ENCODE measurements at regions not wholly inside any gene's neighbourhood (a gene's known extent, or its start where the extent isn't known, plus 50 kb on each side); places are given as distances from the start of the nearest gene placed in this dataset.
A peak's percentile ranks its signal among the peaks of the same experiment; 100 is the strongest.

GRCh38 chr20:11443382-11444119 is 474.1 kb upstream of the BTBD3 start:
- no peak for DNase-seq (ENCODE audit: low read depth, low spot score)
- no peak overlapping the region for H3K27ac ChIP-seq

GRCh38 chr20:11445161-11445560 is 472.5 kb upstream of the BTBD3 start:
- no peak overlapping the region for H3K27ac ChIP-seq
- no peak for DNase-seq (ENCODE audit: low read depth, low spot score)

GRCh38 chr20:11445891-11446290 is 471.8 kb upstream of the BTBD3 start:
- DNase-seq (ENCODE audit: low read depth, low spot score): no peak
- no peak overlapping the region for H3K27ac ChIP-seq

GRCh38 chr20:11447371-11448100 is 470.2 kb upstream of the BTBD3 start:
- H3K27ac ChIP-seq: no peak overlapping the region
- no peak for DNase-seq (ENCODE audit: low read depth, low spot score)

GRCh38 chr20:11448554-11448953 is 469.1 kb upstream of the BTBD3 start:
- no peak overlapping the region for H3K27ac ChIP-seq
- DNase-seq (ENCODE audit: low read depth, low spot score): no peak

- no peak for DNase-seq (ENCODE audit: low read depth, low spot score)
- H3K27ac ChIP-seq: peak overlapping the region; percentile 94
Measured at GRCh38 chr20:11451793-11452291, 465.9 kb upstream of the BTBD3 start.

GRCh38 chr20:11452326-11452725 is 465.4 kb upstream of the BTBD3 start:
- H3K27ac ChIP-seq: peak overlapping the region; percentile 94
- no peak for DNase-seq (ENCODE audit: low read depth, low spot score)

GRCh38 chr20:11453430-11453829 is 464.3 kb upstream of the BTBD3 start:
- peak overlapping the region; percentile 94 for H3K27ac ChIP-seq
- DNase-seq (ENCODE audit: low read depth, low spot score): peak; percentile 37

- peak overlapping the region; percentile 94 for H3K27ac ChIP-seq
- DNase-seq (ENCODE audit: low read depth, low spot score): peak; percentile 43
Measured at GRCh38 chr20:11454966-11455799, 462.5 kb upstream of the BTBD3 start.

GRCh38 chr20:11457488-11457887 is 460.2 kb upstream of the BTBD3 start:
- DNase-seq (ENCODE audit: low read depth, low spot score): no peak
- no peak overlapping the region for H3K27ac ChIP-seq

GRCh38 chr20:11459090-11459890 is 458.4 kb upstream of the BTBD3 start:
- peak overlapping the region; percentile 54 for H3K27ac ChIP-seq

GRCh38 chr20:11467436-11467835 is 450.3 kb upstream of the BTBD3 start:
- no peak overlapping the region for H3K27ac ChIP-seq
- no peak for DNase-seq (ENCODE audit: low read depth, low spot score)

More at GRCh38 chr20:11459090-11459890, 458.4 kb upstream of the BTBD3 start:
- DNase-seq (ENCODE audit: low read depth, low spot score): no peak

GRCh38 chr20:11468880-11469279 is 448.8 kb upstream of the BTBD3 start:
- H3K27ac ChIP-seq: no peak overlapping the region
- no peak for DNase-seq (ENCODE audit: low read depth, low spot score)

- no peak overlapping the region for H3K27ac ChIP-seq
- no peak for DNase-seq (ENCODE audit: low read depth, low spot score)
Measured at GRCh38 chr20:11469795-11470435, 447.8 kb upstream of the BTBD3 start.

GRCh38 chr20:11473983-11474382 is 443.7 kb upstream of the BTBD3 start:
- no peak overlapping the region for H3K27ac ChIP-seq
- no peak for DNase-seq (ENCODE audit: low read depth, low spot score)

GRCh38 chr20:11483697-11484096 is 434.0 kb upstream of the BTBD3 start:
- no peak overlapping the region for H3K27ac ChIP-seq
- no peak for DNase-seq (ENCODE audit: low read depth, low spot score)

GRCh38 chr20:11484479-11484878 is 433.2 kb upstream of the BTBD3 start:
- H3K27ac ChIP-seq: no peak overlapping the region
- DNase-seq (ENCODE audit: low read depth, low spot score): no peak

GRCh38 chr20:11492386-11492785 is 425.3 kb upstream of the BTBD3 start:
- no peak for DNase-seq (ENCODE audit: low read depth, low spot score)
- no peak overlapping the region for H3K27ac ChIP-seq

GRCh38 chr20:11492846-11493245 is 424.8 kb upstream of the BTBD3 start:
- DNase-seq (ENCODE audit: low read depth, low spot score): no peak
- no peak overlapping the region for H3K27ac ChIP-seq

Data from epithelial cell of prostate (primary cell).